H7 (cell line): ENCODE measurements at regions not wholly inside any gene's neighbourhood (a gene's known extent, or its start where the extent isn't known, plus 50 kb on each side); places are given as distances from the start of the nearest gene placed in this dataset.

Experiments used
- DNase-seq: peaks from one replicate; pipeline ENCODE4 v3.0.0; 2012
- H3K27me3 ChIP-seq: 2 replicates; pipeline ENCODE4 v1.6.0; 2011; ENCODE audit warnings: mild to moderate bottlenecking, low read length; ENCODE audit not compliant: control insufficient read depth, insufficient read depth
- H3K36me3 ChIP-seq: replicated peaks from 2 replicates; pipeline ENCODE4 v1.5.1; 2011; ENCODE audit warnings: low read length; ENCODE audit not compliant: control insufficient read depth, insufficient read depth
- H3K4me3 ChIP-seq: 2 replicates; pipeline ENCODE4 v1.5.1; 2011; ENCODE audit warnings: low read depth, mild to moderate bottlenecking, control low read depth, low read length, moderate library complexity; ENCODE audit not compliant: insufficient read depth

DNA sequence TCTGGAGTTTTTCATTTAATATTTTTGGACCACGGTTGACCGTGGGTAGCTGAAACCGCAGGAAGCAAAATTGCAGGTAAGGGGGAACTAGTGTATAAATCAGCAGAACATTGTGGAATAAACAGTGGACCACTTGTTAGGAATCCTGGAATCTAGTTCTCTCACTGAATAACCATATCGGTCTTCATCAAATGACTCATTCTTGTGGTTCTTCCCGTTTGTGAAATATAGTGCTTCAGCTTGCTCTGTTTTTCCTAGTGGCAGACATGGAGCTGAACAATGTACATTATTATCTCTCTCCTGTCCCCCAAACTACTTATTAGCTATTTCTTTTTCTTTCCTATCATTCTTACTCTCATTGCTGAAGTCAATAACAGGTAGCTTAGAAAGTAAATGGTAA lies 61.9 kb downstream of the HSPA13 start:
- no peak for DNase-seq
- Histone ChIP-seq H3K4me3 (no peak overlapping the region), H3K27me3 (no peaks in the 10 kb centered on the region), H3K36me3 (no peaks in the 10 kb centered on the region)

GRCh38 chr21:14319805-14320204 lies 63.1 kb downstream of the HSPA13 start:
- H3K4me3 ChIP-seq: no peak overlapping the region

DNA sequence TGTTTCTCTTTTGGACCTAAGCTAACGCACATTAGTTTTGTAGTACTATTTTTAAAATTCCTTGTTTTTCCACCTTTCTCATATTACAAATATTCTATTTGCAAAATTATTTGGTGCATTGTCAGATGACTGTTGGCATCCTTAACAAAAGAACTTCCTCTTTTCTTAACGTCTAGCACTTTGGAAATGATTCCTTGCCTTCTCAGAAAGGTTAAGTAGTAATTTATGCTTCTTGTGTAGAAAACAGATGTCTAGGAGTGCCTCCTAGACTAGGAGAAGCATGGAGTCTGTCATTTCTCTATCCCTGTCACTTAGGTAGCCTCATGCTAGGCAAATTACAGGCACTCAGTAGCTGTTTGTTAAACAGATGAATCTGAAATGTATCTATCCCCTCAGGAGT lies 64.4 kb downstream of the HSPA13 start:
- no peak for DNase-seq
- Histone ChIP-seq H3K4me3 (no peak overlapping the region), H3K27me3 (no peaks in the 10 kb centered on the region), H3K36me3 (no peaks in the 10 kb centered on the region)

More at GRCh38 chr21:14319805-14320204, 63.1 kb downstream of the HSPA13 start:
- H3K27me3 ChIP-seq: no peaks in the 10 kb centered on the region
- no peaks in the 10 kb centered on the region for H3K36me3 ChIP-seq
- no peak for DNase-seq

GRCh38 chr21:14317507-14317906 lies 65.4 kb downstream of the HSPA13 start:
- Histone ChIP-seq H3K4me3 (no peak overlapping the region), H3K36me3 (no peaks in the 10 kb centered on the region), H3K27me3 (no peaks in the 10 kb centered on the region)
- DNase-seq: no peak

DNA sequence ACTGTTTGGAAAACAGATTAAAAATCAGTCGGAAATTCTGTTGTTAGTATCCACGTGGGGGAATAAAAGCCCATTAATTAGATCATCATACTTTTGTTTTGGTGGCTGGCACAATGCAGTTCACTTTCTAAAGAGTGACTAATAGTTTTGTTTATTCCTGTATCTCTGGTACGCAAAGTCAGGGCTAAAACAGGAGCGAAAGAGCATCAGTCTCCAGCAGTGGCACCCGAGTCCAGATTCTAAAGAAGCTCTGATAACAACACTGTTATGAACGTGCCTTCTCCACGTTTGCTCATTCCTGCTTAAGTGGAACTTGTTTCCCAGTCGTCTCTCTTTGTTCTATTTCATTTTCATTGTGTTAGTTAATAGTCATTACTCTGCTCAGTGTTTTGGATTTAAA lies 69.6 kb downstream of the HSPA13 start:
- DNase-seq: no peak
- Histone ChIP-seq H3K27me3 (no peaks in the 10 kb centered on the region), H3K36me3 (no peaks in the 10 kb centered on the region), H3K4me3 (no peak overlapping the region)

GRCh38 chr21:14312871-14313270 lies 70.1 kb downstream of the HSPA13 start:
- DNase-seq: no peak
- Histone ChIP-seq H3K36me3 (no peaks in the 10 kb centered on the region), H3K27me3 (no peaks in the 10 kb centered on the region), H3K4me3 (no peak overlapping the region)

DNA sequence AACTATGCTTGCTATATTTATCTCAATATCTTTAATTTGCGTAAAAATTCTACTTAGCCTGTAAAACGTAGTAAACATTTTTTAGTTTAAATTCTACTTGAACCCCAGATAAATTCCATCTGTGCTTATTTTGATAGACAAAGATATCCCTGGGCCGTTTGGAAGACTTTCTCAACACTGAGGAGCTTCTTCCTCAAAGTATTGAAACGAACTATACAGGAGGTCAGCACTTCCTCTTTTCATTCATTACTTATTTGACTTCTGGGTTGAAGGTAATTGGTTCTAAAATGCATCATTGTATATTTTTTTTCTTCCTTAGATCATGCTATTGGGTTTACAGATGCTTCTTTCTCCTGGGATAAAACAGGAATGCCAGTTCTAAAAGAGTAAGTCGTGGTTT lies 74.7 kb downstream of the HSPA13 start:
- Histone ChIP-seq H3K27me3 (no peaks in the 10 kb centered on the region), H3K4me3 (no peak overlapping the region), H3K36me3 (no peaks in the 10 kb centered on the region)
- no peak for DNase-seq

DNA sequence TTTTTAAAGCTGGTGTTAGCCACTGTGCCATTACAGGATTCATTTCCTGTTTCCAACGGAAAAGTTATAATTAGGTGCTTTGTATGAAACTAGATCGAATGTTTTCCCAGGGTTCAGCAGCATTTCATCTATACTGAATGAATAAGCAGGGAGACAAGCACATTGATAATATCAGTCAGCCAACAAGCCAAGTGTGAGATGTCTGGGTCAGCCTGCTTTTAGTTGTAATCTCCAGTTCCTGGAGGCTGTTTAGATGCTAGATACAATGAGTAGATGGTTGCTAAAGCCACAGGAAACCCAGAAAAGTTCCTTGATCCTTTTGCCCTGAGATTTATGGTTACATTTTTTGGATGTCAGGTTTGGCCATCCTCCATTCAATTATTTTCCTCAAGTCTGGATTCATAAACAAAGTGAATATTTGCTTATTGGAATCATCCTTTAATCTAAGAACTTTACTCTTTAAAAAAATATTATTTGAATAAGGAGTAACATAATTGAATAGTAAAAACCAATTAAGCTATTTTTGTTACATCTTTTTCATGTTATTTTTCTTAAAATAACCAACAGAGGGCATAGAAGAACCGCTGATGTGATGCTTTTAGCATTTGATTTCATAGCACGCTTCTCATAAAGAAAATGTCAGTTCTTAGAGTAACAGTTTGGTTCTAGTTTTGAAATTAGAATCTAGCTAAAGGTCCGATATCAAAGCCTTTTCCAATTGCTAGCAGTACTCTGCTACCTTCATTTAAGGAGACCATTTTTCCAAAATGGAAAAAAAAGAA lies 76.6 kb downstream of the HSPA13 start:
- no peak for DNase-seq
- no peaks in the 10 kb centered on the region for H3K36me3 ChIP-seq
- H3K4me3 ChIP-seq: no peak overlapping the region
- H3K27me3 ChIP-seq: no peaks in the 10 kb centered on the region

- no peaks in the 10 kb centered on the region for H3K36me3 ChIP-seq
- no peaks in the 10 kb centered on the region for H3K27me3 ChIP-seq
- H3K4me3 ChIP-seq: no peak overlapping the region
- DNase-seq: no peak
Measured at GRCh38 chr21:14303731-14304488, 79.0 kb downstream of the HSPA13 start.

DNA sequence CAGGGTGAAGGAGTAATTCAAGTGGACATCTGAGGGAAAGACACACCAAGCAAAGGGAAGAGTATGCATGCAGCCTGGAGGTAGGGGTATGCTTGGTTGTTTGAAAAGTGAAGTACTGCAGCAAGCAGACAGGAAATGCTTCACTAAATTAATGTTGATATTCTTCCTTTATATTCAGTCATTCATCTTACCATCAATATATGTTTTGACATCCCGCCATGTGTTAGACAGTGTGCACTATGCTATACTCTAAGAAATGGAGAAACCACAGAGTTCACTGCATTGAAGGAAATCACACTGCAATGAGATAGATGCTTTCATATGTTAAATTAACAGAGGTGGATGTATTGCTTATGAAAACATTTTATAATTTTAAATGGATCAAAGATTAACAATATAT lies 82.9 kb downstream of the HSPA13 start:
- H3K4me3 ChIP-seq: no peak overlapping the region
- no peaks in the 10 kb centered on the region for H3K36me3 ChIP-seq
- DNase-seq: no peak
- H3K27me3 ChIP-seq: no peaks in the 10 kb centered on the region

GRCh38 chr21:14290576-14290975 lies 74.6 kb downstream of the RBM11 start:
- no peak for DNase-seq
- Histone ChIP-seq H3K27me3 (no peaks in the 10 kb centered on the region), H3K36me3 (no peaks in the 10 kb centered on the region), H3K4me3 (no peak overlapping the region)

DNA sequence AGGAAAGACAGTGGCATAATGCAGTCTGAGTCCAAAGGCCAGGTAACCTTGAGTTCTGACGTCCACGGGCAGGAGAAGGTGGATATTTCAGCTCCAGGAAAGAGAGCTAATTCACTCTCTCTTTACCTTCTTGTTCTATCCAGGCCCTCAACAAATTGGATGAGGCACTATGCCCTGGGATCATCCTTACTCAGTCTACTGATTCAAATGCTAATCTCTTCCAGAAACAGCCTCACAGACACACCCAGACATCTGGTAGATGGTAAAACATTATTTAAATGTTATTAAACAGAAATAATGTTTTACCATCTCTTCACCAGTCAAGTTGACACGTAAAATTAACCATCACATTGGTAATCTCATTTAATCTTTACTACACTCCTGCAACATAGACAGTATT lies 73.0 kb downstream of the RBM11 start:
- DNase-seq: no peak
- no peaks in the 10 kb centered on the region for H3K27me3 ChIP-seq

GRCh38 chr21:14285147-14285761 lies 69.3 kb downstream of the RBM11 start:
- DNase-seq: no peak
- Histone ChIP-seq H3K36me3 (no peaks in the 10 kb centered on the region), H3K27me3 (no peaks in the 10 kb centered on the region), H3K4me3 (no peak overlapping the region)

More for the DNA sequence above, 73.0 kb downstream of the RBM11 start:
- no peaks in the 10 kb centered on the region for H3K36me3 ChIP-seq
- H3K4me3 ChIP-seq: no peak overlapping the region

DNA sequence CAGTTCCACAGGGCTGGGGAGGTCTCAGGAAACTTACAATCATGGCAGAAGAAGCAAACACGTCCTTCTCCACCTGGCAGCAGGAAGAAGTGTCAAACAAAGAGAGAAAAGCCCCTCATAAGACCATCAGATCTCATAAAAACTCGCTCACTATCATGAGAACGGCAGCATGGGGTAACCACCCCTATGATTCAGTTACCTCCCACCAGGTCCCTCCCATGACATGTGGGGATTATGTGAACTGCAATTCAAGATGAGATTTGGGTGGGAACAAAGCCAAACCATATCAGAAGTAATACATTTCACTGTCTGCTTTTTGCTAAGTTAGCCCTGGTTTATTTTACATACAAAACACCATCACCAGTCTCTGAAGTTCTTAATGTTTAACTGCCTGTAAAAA lies 68.5 kb downstream of the RBM11 start:
- no peaks in the 10 kb centered on the region for H3K36me3 ChIP-seq
- no peak for DNase-seq
- no peak overlapping the region for H3K4me3 ChIP-seq
- H3K27me3 ChIP-seq: no peaks in the 10 kb centered on the region; the same call in 1 of the 2 replicates
